ENCODE measurements at regions not wholly inside any gene's neighbourhood (a gene's known extent, or its start where the extent isn't known, plus 50 kb on each side); places are given as distances from the start of the nearest gene placed in this dataset.
"Not testable (repeated sequence)": the region's sequence is repeated elsewhere in the genome, so short reads cannot be mapped to it uniquely, and the experiment has no call there.

DNA sequence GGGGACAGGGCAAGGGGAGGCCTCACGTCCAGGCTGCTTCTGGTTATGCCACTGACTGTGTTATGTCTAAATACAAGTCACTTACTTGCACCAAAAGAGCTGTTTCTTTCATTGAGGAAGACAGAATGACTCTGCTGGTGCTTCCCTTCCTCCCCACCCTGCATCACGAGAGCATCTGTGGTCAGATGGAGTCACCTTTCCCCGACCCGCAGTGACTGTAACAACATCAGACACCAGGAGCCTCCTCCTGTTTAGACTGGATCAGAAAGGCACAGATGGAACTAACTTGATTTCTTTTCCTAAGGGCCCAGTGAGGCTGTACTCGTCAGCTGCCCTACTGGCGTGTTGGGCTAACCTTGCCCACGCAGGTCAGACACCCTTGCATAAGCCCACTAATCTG, 90.3 kb upstream of the ZNF536 start:
- no peak for DNase-seq

DNA sequence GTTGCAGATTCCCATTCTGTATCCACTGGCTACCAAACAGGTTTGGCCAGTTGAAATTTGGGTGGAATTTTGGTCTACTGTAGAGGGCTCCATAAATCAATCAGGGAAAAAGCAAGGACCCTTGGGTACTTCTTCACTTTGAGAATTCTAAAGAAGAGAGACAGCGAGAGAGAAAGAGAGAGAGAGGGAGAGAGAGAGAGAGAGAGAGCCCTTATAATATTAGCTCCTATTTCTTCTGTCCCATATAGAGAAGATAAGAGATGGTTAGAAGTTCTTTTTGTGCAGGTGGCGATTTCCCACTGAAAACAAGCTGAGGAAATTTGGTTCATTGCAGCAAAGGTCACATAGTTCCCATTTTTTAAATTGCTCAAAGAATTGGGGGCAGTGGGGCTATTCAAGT, 88.6 kb upstream of the ZNF536 start:
- DNase-seq, result no peak

DNA sequence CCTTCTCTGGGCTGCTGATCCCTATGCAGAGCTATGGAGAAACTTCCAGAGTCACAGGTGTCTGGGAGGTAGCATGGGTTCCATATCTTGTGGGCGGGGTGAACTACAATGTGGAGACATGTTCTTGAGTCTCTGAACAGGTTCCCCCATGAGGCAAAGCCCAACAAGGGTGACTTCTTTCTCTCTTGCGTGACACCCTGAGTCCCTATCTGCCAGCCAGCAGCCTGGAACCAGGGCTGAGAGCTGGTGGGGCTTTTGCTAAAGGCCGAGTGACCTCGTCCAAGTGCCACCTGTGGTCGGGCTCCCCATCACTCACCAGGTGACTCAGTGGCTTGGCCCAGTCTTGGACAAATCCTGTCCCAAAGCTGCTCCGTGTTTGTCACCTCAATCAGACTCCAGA, 88.0 kb upstream of the ZNF536 start:
- no peak for DNase-seq

DNA sequence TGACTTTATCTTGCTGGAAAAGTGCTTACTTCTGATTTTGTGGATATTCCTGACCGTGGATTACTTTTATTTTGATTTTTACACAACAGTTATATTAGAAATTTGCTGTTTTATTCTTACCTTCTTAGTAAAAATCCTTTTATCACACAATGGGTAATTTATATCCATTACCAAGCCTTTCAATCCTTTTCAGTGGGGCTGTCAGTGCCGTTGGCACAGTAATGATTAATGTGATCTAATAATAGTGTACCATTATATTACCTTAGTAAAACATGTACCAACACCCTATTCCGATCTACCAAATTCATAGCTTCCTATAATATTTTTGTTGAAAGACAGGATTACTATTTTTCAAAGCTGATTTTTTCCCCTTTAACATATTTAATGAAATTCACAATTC, 87.3 kb upstream of the ZNF536 start:
- DNase-seq, result no peak

DNA sequence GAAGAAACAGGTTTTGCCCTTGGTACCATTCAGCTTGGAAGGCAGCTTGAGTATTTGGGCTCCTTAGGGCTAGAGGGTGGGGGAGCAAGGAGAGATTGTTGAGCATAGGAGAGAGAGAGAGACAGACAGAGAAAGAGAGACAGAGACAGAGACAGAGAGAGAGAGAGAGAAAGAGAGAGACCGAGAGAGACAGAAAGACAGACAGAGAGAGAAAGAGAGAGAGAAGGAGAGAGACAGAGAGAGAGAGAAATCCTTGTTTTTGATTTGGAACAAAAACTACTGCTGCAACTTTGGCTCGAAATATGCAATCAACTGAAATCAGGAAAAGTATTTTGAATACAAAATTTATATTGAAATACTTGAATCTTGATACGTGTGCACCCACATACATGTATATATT, 85.8 kb upstream of the ZNF536 start:
- no peak for DNase-seq

DNA sequence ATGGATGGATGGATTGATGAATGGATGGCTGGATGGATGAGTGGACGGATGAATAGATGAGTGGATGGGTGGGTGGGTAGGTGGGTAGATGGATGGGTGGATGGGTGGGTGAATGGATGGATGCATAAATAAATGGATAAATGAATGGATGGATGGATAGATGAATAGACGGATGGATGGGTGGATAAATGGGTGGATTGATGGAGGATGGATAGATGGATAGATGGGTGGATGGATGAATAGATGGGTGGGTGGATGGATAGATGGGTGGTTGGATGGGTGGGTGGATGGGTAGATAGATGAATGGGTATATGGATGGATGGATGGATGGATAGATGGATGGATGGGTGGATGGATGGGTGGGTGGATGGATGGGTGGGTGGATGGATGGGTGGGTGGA, 84.9 kb upstream of the ZNF536 start:
- DNase-seq, result no peak

DNA sequence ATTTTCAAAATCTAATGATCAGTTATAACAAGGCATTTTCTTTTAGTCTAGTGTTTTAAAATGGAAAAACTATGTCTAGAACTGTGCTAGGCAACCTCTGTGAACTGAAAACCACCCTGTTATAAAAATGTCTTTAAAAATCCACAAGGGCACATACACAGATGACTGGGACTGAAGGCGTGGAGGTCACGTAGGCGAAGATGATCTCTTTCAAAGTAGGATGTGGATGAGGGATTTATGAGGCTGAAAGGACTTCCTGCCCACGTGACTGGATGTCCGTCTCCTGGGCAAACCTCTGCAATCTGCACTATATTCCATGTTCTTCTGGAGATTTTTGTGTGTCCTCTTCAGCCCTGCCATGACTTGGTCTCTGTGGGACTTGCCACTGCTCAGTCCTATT, 84.2 kb upstream of the ZNF536 start:
- no peak for DNase-seq

DNA sequence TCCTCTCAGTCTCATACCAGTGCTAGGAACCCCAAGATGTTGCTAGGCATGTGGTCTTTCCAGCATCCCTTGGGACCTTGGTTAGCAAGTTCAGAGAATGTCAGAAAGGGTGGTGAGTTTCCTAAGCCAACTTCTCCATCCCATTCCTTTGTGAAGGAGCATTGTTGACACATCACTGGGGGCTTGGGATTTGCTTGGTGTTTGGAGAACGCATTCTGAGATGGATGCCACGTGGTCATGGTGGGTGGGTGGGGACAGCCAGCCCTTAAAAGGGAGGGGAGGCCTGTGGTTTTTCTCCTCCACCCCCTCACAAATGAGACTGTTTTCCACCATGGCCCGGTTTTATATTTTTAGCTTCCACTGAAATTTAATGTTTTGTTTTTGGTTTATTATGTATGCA, 83.3 kb upstream of the ZNF536 start:
- no peak for DNase-seq

DNA sequence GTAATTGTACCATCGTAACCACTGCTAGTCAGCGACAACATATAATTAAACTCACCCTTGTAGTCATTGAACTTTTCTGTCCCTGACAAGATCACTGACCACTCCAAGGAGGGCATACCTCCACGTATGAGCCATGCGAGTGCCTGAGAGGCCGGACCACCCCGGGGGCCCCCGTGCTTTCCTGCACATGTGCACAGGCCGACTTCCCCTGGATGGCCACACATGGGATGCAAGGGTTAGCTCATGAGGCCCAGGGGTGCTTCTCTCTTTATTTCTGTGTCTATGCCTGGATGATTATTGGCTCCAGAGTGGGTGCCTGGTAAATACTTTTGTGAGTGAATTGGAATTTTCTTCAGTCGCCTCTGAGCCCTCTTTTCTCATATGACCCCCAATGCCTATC, 82.8 kb upstream of the ZNF536 start:
- DNase-seq, result no peak

DNA sequence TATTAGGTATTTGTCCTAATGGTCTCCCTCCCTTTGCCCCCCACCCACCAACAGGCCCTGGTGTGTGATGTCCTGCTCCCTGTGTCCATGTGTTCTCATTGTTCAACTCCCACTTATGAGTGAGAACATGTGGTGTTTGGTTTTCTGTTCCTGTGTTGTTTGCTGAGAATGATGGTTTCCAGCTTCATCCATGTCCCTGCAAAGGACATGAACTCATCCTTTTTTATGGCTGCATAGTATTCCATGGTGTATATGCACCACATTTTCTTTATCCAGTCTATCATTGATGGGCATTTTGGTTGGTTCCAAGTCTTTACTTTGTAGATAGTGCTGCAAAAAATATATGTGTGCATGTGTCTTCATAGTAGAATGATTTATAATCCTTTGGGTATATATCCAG, 81.4 kb upstream of the ZNF536 start:
- not testable (repeated sequence) for DNase-seq

DNA sequence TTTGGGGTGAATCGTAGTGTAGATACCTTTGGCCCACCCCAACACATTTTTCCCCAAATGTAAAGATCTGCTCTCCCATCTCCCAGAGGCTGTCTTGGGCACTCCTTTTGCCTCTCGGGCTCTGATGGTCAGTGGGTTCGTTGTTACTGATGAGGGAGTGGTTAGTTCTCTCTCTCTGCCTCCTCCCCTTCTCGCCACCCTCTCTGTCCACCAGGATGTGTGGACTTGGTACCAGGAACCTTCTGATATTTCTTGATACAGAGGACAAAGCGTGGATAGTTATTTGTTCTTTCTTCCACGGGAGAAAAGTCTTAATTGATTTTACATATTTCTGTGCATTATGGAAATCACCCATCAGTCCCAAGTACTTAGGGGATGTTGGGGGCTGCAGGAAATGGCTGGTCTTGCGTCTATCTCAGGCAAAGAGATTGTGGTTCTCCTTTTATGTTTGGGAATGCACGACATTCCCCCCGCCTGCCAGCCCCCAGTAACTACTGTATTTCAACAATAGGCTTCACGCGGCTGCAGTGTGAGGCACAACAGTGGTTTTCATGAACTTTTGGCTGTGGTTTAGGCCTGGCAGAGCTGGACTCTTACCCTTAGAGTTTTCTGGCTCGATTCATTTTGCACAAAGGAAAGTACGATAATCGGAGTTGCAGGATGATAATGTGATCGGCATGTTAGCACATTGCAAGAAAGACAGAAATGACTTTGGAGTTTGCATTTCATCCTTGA, 79.0 kb upstream of the ZNF536 start:
- no peak for DNase-seq

DNA sequence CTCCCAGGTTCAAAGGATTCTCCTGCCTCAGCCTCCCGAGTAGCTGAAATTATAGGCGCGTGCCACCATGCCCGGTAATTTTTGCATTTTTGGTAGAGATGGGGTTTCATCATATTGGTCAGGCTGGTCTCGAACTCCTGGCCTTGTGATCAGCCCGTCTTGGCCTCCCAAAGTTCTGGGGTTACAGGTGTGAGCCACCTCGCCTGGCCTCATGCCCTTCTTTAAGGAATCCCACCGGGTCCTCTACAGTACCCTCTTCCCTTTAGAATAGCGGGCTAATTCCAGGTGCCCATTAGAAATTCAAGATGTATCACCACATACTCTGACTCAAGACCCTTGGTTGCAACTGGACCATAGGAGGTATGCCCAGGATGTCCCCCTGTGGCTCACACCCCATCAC, 74.2 kb upstream of the ZNF536 start:
- DNase-seq, result no peak

DNA sequence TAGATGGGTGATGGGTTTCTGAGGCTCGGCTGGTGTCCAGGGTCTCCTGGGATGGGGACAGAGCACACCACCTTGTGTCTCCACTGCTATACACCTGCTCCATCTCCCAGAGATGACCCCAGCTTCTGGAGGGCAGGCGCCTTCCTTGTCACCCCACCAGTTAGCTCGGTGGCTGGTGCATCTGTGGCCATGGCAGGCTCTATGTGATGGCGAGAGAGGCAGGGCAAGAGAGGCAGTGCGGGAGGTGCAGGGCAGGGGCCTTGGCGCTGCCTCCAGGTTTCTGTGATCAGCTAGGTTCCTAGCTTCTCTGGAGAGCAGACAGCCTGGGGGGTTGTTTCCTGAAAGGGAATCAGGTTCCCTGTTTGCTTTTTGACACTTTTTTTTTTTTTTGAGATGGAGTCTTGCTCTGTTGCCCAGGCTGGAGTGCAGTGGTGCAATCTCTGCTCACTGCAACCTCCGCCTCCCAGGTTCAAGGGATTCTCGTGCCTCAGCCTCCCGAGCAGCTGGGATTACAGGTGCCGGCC, 69.0 kb upstream of the ZNF536 start:
- no peak for DNase-seq

DNA sequence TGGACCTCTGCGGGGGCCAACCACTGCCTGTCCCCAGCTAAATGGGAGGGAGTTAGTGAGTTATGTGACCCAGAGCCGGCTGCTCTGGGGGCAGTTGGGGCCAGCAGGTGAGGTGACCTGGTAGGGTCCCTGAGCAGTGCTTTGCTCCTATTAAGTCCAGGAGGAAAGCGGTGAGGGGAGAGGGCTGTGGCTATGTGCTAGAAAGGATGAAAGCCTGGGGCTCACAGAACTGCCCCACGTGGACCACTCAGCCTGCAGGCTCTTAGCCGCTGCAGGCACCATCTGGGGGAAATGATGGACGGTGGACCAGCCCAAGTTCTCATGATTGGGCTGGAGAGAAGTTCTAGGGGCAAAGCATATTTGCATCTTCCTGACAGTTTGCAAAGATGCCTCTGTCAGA, 67.6 kb upstream of the ZNF536 start:
- DNase-seq, result no peak

DNA sequence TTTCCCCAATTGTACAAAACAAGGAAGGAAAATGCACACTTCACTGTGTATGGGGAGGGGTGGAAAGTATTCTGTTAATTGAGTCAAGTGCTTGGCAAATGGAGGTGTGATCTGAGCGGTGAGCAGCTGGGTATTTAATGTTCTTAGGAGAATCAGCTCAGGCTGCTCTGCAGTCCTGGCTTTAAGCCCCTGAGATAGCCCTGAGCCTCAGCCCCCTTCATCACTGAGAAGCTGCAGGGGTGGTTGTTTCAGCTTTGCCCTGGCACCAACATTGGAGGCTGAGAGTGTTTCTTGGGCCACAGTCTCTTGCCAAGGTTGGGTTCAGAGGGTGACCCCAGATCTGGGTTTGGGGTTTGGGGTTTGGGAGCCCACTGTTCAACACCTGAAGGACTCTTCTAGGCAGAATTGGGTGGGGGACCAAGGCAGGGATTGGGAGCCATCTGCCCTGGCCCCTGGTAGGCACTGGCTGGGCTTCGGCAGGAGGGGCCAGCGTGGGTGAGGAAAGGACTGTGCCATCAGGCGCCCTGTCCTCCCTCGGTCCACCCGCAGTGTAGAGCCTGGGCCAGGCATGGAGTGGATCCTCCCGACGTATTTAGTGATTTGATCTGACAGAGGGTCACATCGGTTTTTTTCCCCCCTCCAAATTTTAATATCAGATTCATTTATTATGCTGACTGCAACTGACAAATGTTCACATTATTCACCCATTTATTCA, 66.7 kb upstream of the ZNF536 start:
- DNase-seq, result no peak

DNA sequence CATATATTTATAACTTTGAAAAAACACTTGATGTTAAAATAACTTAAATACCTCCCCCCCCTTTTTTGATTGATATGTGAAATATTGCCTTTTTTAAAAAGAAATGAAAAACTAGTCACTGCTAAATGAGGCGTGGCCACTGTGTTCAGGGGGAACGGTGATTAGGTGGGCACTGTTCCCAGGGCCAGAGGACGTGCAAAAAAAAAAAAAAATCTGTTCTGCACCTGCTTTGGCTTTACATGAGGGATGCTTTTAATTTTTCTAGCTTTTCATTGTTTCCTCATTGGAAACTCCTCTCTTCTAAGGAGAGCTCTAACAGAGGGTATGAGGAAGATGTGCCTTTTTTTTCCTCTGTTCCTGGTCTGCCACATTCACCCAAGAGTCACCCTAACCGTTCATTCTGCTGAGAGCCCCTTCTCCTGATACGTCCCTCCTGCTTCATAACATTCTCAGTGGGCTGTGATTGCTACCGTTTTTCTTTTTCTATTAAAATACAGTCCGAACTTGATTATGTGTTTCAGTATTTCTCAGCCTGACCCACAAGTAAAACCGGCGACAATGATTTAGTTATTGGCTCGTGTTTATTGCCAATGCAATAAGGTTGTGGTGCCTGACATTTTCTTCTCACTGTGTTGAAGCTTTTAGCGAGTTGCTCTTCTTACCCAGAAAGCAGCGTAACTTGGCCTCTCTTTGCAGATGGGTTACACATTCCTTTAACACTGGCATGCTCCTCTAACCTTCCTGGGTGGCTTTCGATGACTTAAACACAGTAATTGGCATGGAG, 64.8 kb upstream of the ZNF536 start:
- no peak for DNase-seq

DNA sequence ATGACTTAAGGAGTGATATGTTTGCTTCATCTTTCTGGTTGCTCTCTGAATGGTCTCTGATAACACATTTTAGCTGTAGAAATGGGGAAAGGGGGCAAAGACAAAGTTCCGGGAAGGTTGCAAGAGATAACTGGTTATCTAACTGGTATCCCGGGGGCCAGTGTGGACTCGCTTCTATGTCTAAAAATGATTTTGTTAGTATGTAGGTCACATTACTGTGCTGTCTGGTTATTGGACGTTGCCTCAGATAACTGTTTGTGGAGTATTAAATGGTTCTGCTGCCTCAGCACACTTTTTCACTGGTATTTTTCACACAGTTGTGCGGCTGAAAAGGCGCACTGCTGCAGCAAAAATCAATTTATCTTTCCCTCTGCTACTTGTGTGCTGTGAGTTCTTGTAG, 63.0 kb upstream of the ZNF536 start:
- DNase-seq, result no peak

DNA sequence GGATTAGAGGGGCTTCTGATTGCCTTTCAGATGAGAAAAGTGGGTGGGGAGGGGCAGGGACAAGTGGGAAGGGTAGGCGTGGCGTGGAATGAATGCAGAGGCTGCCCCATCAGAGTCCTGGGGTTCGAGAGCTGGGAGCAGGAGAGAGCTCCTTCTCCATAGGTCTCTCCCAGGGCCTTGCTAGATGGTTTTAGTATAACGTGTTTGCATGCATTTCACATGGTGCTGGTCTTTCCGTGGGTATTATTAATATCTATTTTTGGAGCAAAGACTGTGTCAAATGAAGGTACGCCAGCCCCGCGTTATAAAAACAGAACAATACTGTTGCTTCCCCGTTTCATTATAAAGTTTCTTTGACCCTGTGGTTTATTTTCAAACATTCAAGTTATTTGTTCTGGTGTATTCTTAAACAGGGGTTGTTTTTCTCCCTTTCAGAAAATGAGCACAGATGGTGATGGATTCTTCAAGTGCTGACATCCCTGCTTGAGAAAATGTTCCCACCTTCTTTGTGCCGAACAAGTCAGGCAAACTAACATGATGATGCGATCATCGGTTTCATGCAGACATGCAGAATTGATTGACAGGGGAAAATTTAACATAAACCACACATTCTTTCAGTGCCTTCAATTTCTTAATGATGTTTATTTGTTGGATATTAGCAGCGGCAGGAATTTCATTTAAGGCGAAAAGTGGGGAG, 62.1 kb upstream of the ZNF536 start:
- no peak for DNase-seq

DNA sequence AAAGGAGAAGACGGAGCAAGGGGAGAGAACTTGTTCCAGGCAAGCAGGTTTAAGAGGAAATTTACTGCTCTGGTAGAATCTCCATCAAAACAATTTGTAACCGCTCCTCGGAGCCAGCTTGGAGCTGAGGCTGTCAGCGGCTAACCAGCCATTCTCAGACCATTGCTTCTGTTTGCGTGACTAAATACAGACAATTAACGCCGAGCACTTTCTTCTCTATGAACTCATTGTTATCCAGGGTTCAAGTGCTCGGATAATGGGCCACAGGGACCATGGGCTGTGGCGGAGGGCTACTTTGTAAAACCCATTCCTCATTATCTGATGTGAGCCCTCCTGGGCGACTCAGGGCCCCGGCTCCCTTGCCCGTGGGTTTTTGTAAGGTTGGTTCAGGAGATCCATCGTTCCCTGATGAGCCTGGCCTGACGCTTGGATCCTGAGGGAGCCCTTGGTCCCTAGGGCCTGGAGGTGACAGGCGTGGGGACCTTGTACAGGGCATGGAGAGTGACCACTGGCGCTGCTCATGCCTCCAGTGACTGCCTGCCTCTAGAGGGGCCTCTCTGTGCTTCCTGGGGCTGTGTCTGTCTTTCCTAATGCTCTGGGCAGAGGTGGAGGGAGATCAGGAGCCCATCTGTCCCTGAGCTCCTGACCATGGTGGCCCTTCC, 61.5 kb upstream of the ZNF536 start:
- no peak for DNase-seq

DNA sequence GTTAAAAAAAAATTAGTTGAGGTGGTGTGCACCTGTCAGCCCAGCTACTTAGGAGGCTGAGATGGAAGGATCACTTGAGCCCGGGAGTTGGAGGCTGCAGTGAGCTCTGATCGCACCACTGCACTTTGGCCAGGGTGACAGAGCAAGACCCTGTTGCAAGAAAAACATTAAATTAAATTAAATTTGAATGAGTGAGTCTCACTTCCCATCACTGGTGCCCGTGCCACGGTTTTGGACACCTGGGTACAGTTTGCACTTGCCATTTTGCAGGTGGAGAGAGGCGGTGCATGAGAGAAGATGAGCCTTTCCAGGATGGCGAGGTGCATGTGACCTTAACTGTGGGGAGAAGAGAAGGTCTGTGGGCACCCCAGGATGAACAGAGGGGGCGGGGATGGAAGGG, 60.3 kb upstream of the ZNF536 start:
- no peak for DNase-seq

DNA sequence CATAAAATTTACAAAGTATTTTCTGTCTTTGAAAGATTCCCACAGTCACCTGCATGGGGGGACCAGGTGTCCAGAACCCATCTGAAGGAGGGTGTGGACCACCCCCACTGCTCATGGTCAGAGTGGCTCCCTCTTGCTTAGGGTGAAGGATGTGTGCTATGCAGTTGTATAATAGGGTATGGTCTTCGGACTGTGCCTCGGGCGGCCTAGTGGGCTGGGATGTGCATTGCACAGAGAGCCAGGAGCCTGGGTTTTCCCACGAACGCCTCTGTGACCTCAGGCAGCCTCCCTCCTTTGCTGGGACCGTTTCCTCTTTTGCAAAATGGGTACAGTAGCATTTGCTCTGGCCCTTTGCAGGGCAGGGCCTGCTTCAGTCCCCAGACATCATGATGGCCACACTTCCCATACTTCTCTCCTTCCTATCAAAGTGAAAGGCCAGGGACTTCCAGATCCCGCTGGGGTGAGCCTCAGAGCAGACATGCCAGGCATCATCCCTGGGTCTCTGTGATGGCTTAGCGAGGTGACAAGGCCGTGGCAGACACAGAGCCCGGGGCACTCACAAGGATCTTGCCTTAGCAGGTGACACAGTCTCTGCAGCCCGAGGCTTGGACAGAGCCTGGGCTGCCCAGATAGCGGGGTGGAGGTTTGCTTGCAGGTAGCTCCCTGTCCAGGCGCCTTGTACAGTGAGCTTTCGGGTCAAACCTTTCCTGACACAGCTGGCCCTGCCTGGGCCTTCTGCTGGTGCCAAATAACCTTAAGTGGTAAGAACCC, 59.4 kb upstream of the ZNF536 start:
- no peak for DNase-seq

DNA sequence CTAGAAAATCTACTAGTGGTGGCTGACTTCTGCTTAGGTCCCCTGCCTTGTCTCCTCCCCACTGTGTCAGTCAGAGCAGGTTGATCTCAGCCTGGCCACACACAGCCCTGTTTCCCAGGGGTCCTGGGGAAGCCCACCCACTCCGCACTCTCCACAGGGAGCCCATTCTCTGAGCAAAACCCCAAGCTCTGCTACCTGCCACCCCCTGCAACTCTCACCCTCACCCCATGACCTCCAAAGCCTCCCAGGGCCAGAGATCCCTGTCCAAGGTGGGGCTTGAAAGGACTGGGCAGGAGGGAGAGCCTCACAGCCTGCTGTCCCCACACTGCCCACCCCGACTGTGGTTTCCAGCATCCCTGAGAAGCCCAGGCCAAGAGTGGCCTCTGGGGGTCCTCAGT, 58.8 kb upstream of the ZNF536 start:
- no peak for DNase-seq

All from activated CD8-positive, alpha-beta memory T cell treated with anti-CD3 and anti-CD28 coated beads for 24 hours (primary cell).